ENCODE measurements at regions not wholly inside any gene's neighbourhood (a gene's known extent, or its start where the extent isn't known, plus 50 kb on each side); places are given as distances from the start of the nearest gene placed in this dataset.

DNA sequence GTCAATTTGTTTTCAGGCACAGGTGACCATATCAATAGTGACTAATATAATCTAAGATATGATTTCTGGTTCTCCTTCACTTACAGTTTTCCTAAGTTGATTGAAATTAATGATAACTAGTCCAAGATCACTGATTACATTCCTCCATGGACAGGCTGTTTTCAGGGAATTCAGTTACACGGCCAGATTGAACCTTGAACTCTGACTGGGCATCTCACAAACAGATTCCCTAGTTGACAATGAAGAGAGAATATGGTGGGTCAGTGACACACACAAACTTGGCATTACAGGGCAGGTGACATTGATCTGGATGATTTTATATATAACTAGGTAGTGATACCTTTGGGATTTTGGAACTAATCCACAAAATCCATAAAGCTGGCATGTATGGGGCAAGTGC is 110.2 kb upstream of the EGR2 start:
- no peaks in the 10 kb centered on the region for H3K79me2 ChIP-seq
- 65% methylated on average over 1 of the region's 1 CpG for WGBS (ENCODE audit: low lambda C conversion rate, missing lambda C conversion rate)

GRCh38 chr10:62924344-62924748 is 108.2 kb upstream of the EGR2 start:
- DNase-seq (ENCODE audit: low spot score) = peak; percentile 8
- Histone ChIP-seq H3K36me3 (replicated peaks; ENCODE audit: insufficient read depth, low read depth) (no peaks in the 10 kb centered on the region), H3K4me3 (no peak overlapping the region), H3K27me3 (no peaks in the 10 kb centered on the region), H3K79me2 (no peaks in the 10 kb centered on the region), H3K4me1 (ENCODE audit: insufficient read depth) (no peaks in the 10 kb centered on the region), H3K27ac (no peak overlapping the region), H3K9me3 (ENCODE audit: low read depth) (no peaks in the 10 kb centered on the region), H4K20me1 (ENCODE audit: insufficient read depth, poor library complexity, severe bottlenecking) (no peaks in the 10 kb centered on the region), H2AFZ (peak overlapping the region; percentile 36), H3K9me2 (replicated peaks; ENCODE audit: insufficient read depth) (no peaks in the 10 kb centered on the region), H3K4me2 (peak overlapping the region; percentile 66)
- WGBS (ENCODE audit: low lambda C conversion rate, missing lambda C conversion rate) = 41% methylated on average over 20 of the region's 20 CpGs
- TF ChIP-seq CTCF (IDR thresholded peaks at IDR 0.05; ENCODE audit: poor library complexity) (no peak), EZH2 (IDR thresholded peaks at IDR 0.05; ENCODE audit: borderline replicate concordance) (no peak)

More for the DNA sequence above, 110.2 kb upstream of the EGR2 start:
- H3K9me3 ChIP-seq (ENCODE audit: low read depth) = no peaks in the 10 kb centered on the region
- no peaks in the 10 kb centered on the region for H3K27me3 ChIP-seq
- no peaks in the 10 kb centered on the region for H3K36me3 ChIP-seq (replicated peaks; ENCODE audit: insufficient read depth, low read depth)
- no peaks in the 10 kb centered on the region for H3K9me2 ChIP-seq (replicated peaks; ENCODE audit: insufficient read depth)
- TF ChIP-seq EZH2 (IDR thresholded peaks at IDR 0.05; ENCODE audit: borderline replicate concordance) = no peak
- no peak overlapping the region for H3K4me3 ChIP-seq
- H3K27ac ChIP-seq = no peak overlapping the region
- no peaks in the 10 kb centered on the region for H3K4me1 ChIP-seq (ENCODE audit: insufficient read depth)
- H2AFZ ChIP-seq = no peak overlapping the region
- no peaks in the 10 kb centered on the region for H4K20me1 ChIP-seq (ENCODE audit: insufficient read depth, poor library complexity, severe bottlenecking)
- no peak for DNase-seq (ENCODE audit: low spot score)
- H3K4me2 ChIP-seq = no peak overlapping the region

GRCh38 chr10:62919776-62920175 is 103.6 kb upstream of the EGR2 start:
- Histone ChIP-seq H3K27ac (no peak overlapping the region), H4K20me1 (ENCODE audit: insufficient read depth, poor library complexity, severe bottlenecking) (no peaks in the 10 kb centered on the region), H3K4me3 (no peak overlapping the region), H3K4me2 (no peak overlapping the region), H3K79me2 (no peaks in the 10 kb centered on the region), H3K27me3 (no peaks in the 10 kb centered on the region), H3K36me3 (replicated peaks; ENCODE audit: insufficient read depth, low read depth) (no peaks in the 10 kb centered on the region), H3K4me1 (ENCODE audit: insufficient read depth) (no peaks in the 10 kb centered on the region), H3K9me3 (ENCODE audit: low read depth) (no peaks in the 10 kb centered on the region), H3K9me2 (replicated peaks; ENCODE audit: insufficient read depth) (no peaks in the 10 kb centered on the region), H2AFZ (no peak overlapping the region)
- WGBS (ENCODE audit: low lambda C conversion rate, missing lambda C conversion rate) = 95% methylated on average over 3 of the region's 3 CpGs
- no peak for DNase-seq (ENCODE audit: low spot score)
- TF ChIP-seq EZH2 (IDR thresholded peaks at IDR 0.05; ENCODE audit: borderline replicate concordance) (no peak), EZH2phosphoT487 (IDR thresholded peaks at IDR 0.05; ENCODE audit: low read depth, severe bottlenecking, unreplicated experiment) (no peak), CTCF (IDR thresholded peaks at IDR 0.05; ENCODE audit: poor library complexity) (no peak)

- TF ChIP-seq EZH2phosphoT487 (IDR thresholded peaks at IDR 0.05; ENCODE audit: low read depth, severe bottlenecking, unreplicated experiment) (no peak), CTCF (IDR thresholded peaks at IDR 0.05; ENCODE audit: poor library complexity) (no peak), EZH2 (IDR thresholded peaks at IDR 0.05; ENCODE audit: borderline replicate concordance) (no peak)
- Histone ChIP-seq H3K4me3 (no peak overlapping the region), H3K79me2 (no peaks in the 10 kb centered on the region), H3K36me3 (replicated peaks; ENCODE audit: insufficient read depth, low read depth) (no peaks in the 10 kb centered on the region), H3K27ac (no peak overlapping the region), H3K4me1 (ENCODE audit: insufficient read depth) (no peaks in the 10 kb centered on the region), H4K20me1 (ENCODE audit: insufficient read depth, poor library complexity, severe bottlenecking) (no peaks in the 10 kb centered on the region), H3K9me3 (ENCODE audit: low read depth) (no peaks in the 10 kb centered on the region), H3K27me3 (no peaks in the 10 kb centered on the region), H3K9me2 (replicated peaks; ENCODE audit: insufficient read depth) (no peaks in the 10 kb centered on the region), H2AFZ (no peak overlapping the region), H3K4me2 (no peak overlapping the region)
- 68% methylated on average over 9 of the region's 9 CpGs for WGBS (ENCODE audit: low lambda C conversion rate, missing lambda C conversion rate)
- DNase-seq (ENCODE audit: low spot score) = no peak
These were observed 101.5 kb upstream of the EGR2 start for GRCh38 chr10:62917475-62918238.

Measured in hepatocyte (in vitro differentiated cells).